CD4-positive, alpha-beta T cell treated with Interleukin-21 for 1 hour (primary cell): ENCODE measurements at regions not wholly inside any gene's neighbourhood (a gene's known extent, or its start where the extent isn't known, plus 50 kb on each side); places are given as distances from the start of the nearest gene placed in this dataset.
A peak's percentile ranks its signal among the peaks of the same experiment; 100 is the strongest.
"Not testable (repeated sequence)": the region's sequence is repeated elsewhere in the genome, so short reads cannot be mapped to it uniquely, and the experiment has no call there.

Experiments
- DNase-seq: peaks from one replicate; pipeline ENCODE4 v3.0.0-alpha.2; 2020

GRCh38 chr2:190150413-190150812 is 87.9 kb upstream of the MSTN start:
- DNase-seq, result no peak

GRCh38 chr2:190149908-190150307 is 87.4 kb upstream of the MSTN start:
- DNase-seq, result no peak

GRCh38 chr2:190149200-190149599 is 86.7 kb upstream of the MSTN start:
- DNase-seq, result peak; percentile 31

GRCh38 chr2:190146109-190146508 is 83.6 kb upstream of the MSTN start:
- not testable (repeated sequence) for DNase-seq

- not testable (repeated sequence) for DNase-seq
These were observed 77.9 kb upstream of the MSTN start for GRCh38 chr2:190140474-190140873.

DNA sequence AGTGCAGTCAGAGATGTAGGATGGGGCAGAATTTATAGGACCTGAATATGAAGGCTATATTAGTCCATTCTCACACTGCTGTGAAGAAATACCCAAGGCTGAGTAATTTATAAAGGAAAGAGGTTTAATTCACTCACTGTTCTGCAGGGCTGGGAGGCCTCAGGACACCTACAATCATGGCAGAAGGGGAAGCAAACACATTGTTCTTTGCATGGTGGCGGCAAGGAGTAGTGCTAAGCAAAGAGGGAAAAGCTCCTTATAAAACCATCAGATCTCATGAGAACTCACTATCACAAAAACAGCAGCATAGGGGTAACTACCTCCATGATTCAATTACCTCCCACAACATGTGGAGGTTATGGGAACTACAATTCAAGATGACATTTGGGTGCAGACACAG is 76.8 kb upstream of the MSTN start:
- no peak for DNase-seq

- DNase-seq, result no peak
These were observed 75.5 kb upstream of the MSTN start for GRCh38 chr2:190138032-190138431.

GRCh38 chr2:190137561-190137960 is 75.0 kb upstream of the MSTN start:
- DNase-seq, result no peak

GRCh38 chr2:190136825-190137224 is 74.3 kb upstream of the MSTN start:
- no peak for DNase-seq

DNA sequence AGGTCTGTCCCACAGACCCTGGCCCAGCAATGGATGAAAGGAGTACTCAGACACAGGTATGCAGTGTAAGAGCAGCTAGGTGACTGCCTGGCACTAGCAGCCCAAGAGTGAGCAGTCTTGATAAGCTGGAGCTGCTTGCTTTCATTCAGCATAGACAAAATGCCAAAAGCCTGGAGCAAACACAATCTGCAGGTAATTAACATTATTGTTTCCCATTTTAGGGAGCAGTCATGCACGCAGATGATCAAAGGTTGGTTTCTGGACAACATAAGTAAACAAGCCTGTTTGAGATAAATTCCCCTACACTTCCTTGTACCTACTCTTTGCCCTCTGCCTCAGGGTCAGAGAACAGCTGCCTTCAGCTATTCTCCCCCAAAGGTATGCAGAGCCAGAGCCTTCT is 73.7 kb upstream of the MSTN start:
- DNase-seq, result no peak

DNA sequence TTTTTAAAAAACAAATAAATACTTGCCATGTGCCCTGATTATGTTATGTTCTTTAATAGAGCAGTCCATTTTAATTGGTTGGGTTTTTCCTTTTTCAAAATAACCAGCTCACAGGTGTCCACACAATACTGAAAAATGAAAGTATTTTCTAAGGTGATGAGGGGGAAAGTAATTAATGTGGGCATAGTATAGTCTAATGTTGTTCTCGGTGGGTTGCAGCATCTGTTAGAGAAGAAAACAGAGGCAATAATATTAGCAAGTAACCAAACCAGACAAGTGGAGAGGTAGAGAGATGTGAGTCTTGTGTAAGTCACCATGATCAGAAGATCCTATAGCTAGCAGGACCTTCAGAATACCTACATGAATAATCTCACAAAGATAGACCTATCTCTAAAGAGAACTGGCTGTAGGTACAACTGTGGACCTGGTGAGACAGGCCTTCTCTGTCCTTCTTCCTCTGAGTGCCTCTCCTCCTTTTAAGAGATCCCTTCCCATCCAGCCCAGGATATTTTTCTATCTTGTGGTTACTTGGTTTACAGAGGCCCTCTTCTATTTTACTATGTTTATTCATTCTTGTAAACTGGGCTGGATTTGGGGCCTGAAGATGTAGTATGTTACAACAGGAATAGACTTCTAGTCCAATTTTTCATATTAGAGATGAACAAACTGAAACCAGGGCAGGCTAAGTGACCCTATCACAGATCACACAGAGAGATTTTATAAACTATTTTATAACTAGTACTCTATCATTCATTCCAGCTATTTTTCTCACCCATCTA is 67.1 kb upstream of the MSTN start:
- no peak for DNase-seq

- DNase-seq, result no peak
These were observed 65.1 kb upstream of the MSTN start for GRCh38 chr2:190127651-190128050.

- DNase-seq, result no peak
These were observed 64.3 kb upstream of the MSTN start for GRCh38 chr2:190126798-190127197.

- DNase-seq, result no peak
These were observed 61.4 kb upstream of the MSTN start for GRCh38 chr2:190123956-190124355.

DNA sequence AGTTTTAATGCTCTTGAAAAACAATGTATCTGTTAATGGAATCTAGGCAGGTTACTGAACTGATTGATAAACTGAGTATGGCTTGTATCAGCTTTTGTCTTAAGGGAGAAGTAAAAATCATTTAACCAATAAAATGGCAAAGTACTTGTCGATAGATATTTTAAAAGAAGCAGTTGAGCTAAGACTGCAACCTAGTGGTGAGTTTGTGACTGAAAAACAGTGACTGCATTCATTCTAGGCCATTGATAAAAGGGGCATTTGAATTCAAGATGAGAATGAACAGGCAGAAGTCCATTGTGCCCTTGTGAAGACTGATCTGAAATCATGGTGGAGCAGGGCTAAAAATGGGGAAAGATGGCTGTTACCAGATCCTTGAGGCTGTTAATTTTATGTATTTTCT is 59.4 kb upstream of the MSTN start:
- peak; percentile 15 for DNase-seq

- no peak for DNase-seq
These were observed 58.8 kb upstream of the MSTN start for GRCh38 chr2:190121305-190121704.

GRCh38 chr2:190119923-190120590 is 57.5 kb upstream of the MSTN start:
- DNase-seq, result peak; percentile 10

DNA sequence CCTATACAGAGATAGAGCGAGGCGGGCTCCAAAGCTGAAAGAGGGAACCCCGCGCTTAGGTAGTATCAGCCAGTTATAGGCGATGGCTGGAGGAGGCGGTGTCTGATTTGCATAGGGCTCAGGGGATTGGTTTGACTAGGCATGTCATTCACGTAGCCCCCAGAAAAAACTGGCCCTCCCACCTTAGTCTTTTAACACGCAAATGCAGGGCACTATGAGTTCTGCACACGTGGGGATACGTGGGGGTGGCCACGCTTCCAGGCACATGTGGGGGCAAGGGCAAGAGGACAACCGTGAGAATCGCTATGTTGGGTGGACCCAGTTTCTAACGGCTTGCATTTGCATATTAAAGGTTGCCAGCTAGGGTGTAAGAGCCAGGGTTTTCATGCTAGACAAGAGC is 56.7 kb upstream of the MSTN start:
- peak; percentile 57 for DNase-seq

- no peak for DNase-seq
These were observed 54.8 kb upstream of the MSTN start for GRCh38 chr2:190117305-190117704.

DNA sequence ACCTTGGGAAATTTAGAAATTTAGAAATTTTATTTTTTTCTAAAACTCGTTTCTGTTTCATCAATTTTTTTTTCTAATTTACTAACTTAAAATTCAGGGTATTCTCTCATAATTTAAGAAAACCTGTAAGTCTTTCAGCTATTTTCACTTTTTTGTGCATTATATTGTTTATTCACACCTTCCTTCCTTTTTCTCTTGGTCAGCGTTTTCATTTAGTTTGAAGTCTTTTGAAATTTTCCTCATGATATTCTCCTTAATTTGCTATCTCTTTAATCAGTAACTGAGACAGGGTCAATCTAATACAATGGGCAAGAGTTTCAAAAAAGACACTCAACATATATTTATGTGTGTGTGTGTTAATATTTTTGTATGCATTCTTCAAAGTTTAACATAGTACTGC is 50.5 kb upstream of the MSTN start:
- DNase-seq, result no peak
